Spleen (tissue), 11 donors: ENCODE measurements at regions not wholly inside any gene's neighbourhood (a gene's known extent, or its start where the extent isn't known, plus 50 kb on each side); places are given as distances from the start of the nearest gene placed in this dataset.

Source experiments
- DNase-seq: peaks from one replicate; pipeline ENCODE4 v3.0.0-alpha.2; 2020
- H3K27ac ChIP-seq, 8 donors: fragments of 200-600 bp; sonication (generic) in 7 of 8; 1 replicate in 4 of 8; 2 replicates in 4 of 8; pipeline versions ENCODE4 v1.5.0 to v1.8.0; 2016 to 2021; ENCODE audit warnings: inconsistent platforms in 4 of 8, mild to moderate bottlenecking in 4 of 8, moderate library complexity in 1 of 8
- H3K27me3 ChIP-seq, 7 donors: fragments of 200-600 bp; sonication (generic) in 6 of 7; replicated peaks in 1 of 7; 1 replicate in 4 of 7; 2 replicates in 3 of 7; pipeline versions ENCODE4 v1.5.0 to v1.8.0; 2016 to 2021; ENCODE audit warnings: inconsistent platforms in 3 of 7, mild to moderate bottlenecking in 1 of 7
- H3K36me3 ChIP-seq, 6 donors: fragments of 200-600 bp; sonication (generic) in 5 of 6; 1 replicate in 4 of 6; 2 replicates in 2 of 6; pipeline versions ENCODE4 v1.5.0 to v1.8.0; 2016 to 2021; ENCODE audit warnings: inconsistent platforms in 2 of 6
- H3K4me1 ChIP-seq, 6 donors: fragments of 200-600 bp; sonication (generic) in 5 of 6; 1 replicate in 3 of 6; 2 replicates in 3 of 6; pipeline versions ENCODE4 v1.5.0 to v1.8.0; 2016 to 2021; ENCODE audit warnings: inconsistent platforms in 3 of 6
- H3K4me3 ChIP-seq, 8 donors: fragments of 200-600 bp; sonication (generic) in 7 of 8; 1 replicate in 4 of 8; 2 replicates in 4 of 8; pipeline versions ENCODE4 v1.5.0 to v1.8.0; 2016 to 2021; ENCODE audit warnings: inconsistent platforms in 4 of 8, mild to moderate bottlenecking in 4 of 8, moderate library complexity in 2 of 8
- H3K9me3 ChIP-seq, 8 donors: fragments of 200-600 bp; sonication (generic) in 7 of 8; 1 replicate in 4 of 8; 2 replicates in 4 of 8; pipeline versions ENCODE4 v1.5.0 to v1.8.0; 2016 to 2021; ENCODE audit warnings: inconsistent platforms in 4 of 8
- CTCF ChIP-seq, 11 experiments: fragments of 200-600 bp in 7 of 11; fragments of 450-650 bp in 4 of 11; sonication (generic) in 4 of 11; IDR thresholded peaks in 8 of 11; conservative IDR thresholded peaks in 3 of 11; 1 replicate in 7 of 11; 2 replicates in 4 of 11; pipeline versions ENCODE4 v1.4.0 to v1.8.0; 2016 to 2021; ENCODE audit warnings: antibody characterized with exemption in 11 of 11, inconsistent platforms in 4 of 11, mild to moderate bottlenecking in 1 of 11
- POLR2A ChIP-seq, 3 donors: fragments of 450-650 bp; IDR thresholded peaks; one replicate each; pipeline ENCODE4 v1.5.1; 2017; ENCODE audit warnings: antibody characterized with exemption in 3 of 3, mild to moderate bottlenecking in 1 of 3
- POLR2AphosphoS5 ChIP-seq, 3 donors: sonication (generic); formaldehyde crosslinking; IDR thresholded peaks; one replicate each; pipeline ENCODE4 v1.5.1; 2017; ENCODE audit warnings: antibody characterized with exemption in 3 of 3
- WGBS, 5 donors: extraction: QIAGEN DNeasy Blood & Tissue Kit in 3 of 5; methylation state at CpG; one replicate each; pipeline versions ENCODE4 v1.1.5 to v1.1.7; 2013 to 2018; 5-methylcytosine and 5-hydroxymethylcytosine counted together
- intact Hi-C: fragments of 100-400 bp; cut with DNase I; formaldehyde crosslinking; loops from one replicate; pipeline ENCODE4 v1.15.0; 2023; ENCODE audit warnings: low total_unique reads
- donor health status: healthy with polysubstance abuse.
- donor health status: DM: no; HTN: no; CAD: no; lungs with moderate emphysema.
- donor health status: DM: no; HTN: no; CAD: no.
- donor health status: Bipolar disorder and iron deficiency.
- donor health status: healthy.
- donor health status: DM: no; HTN: no; CAD: no.
- donor health status: DM: yes; HTN: yes; CAD: no.

- Histone ChIP-seq H3K9me3 (no peaks in the 10 kb centered on the region), H3K27me3 (no peaks in the 10 kb centered on the region), H3K36me3 (no peaks in the 10 kb centered on the region), H3K27ac (no peak overlapping the region), H3K4me1 (peaks cover 0 to 4% (median 0%) of the 10 kb centered on the region in 6 donors), H3K4me3 (no peak overlapping the region)
- intact Hi-C loops, result no loop called here
- DNase-seq, result no peak
- TF ChIP-seq CTCF (IDR thresholded peaks at IDR 0.05 in 8 of 11, conservative IDR thresholded peaks at IDR 0.05 in 3 of 11), result no peak
- no peak for TF ChIP-seq POLR2A (IDR thresholded peaks at IDR 0.05)
- TF ChIP-seq POLR2AphosphoS5 (IDR thresholded peaks at IDR 0.05), result no peak
- 77 to 84% (median 79%) methylated on average over 9 of the region's 9 CpGs for WGBS, 5 donors
Measured at GRCh38 chr1:117681093-117681900, 75.4 kb downstream of the TENT5C start.

- H3K4me1 ChIP-seq, result peaks cover 0 to 4% (median 0%) of the 10 kb centered on the region in 6 donors
- intact Hi-C loops, result no loop called here
- H3K27me3 ChIP-seq, result no peaks in the 10 kb centered on the region
- WGBS, 5 donors, result 80 to 93% (median 91%) methylated on average over 3 of the region's 3 CpGs
- TF ChIP-seq POLR2A (IDR thresholded peaks at IDR 0.05) (no peak), CTCF (IDR thresholded peaks at IDR 0.05 in 8 of 11, conservative IDR thresholded peaks at IDR 0.05 in 3 of 11) (no peak), POLR2AphosphoS5 (IDR thresholded peaks at IDR 0.05) (no peak)
- no peak overlapping the region for H3K27ac ChIP-seq
- no peaks in the 10 kb centered on the region for H3K36me3 ChIP-seq
- H3K9me3 ChIP-seq, result no peaks in the 10 kb centered on the region
- H3K4me3 ChIP-seq, result no peak overlapping the region
- DNase-seq, result no peak
Measured at GRCh38 chr1:117681901-117682250, 76.0 kb downstream of the TENT5C start.

GRCh38 chr1:117682372-117682771 is 76.5 kb downstream of the TENT5C start:
- 83 to 97% (median 88%) methylated on average over 2 to 4 of the region's 4 CpGs for WGBS, 5 donors
- Histone ChIP-seq H3K27me3 (no peaks in the 10 kb centered on the region), H3K36me3 (no peaks in the 10 kb centered on the region), H3K27ac (no peak overlapping the region), H3K9me3 (no peaks in the 10 kb centered on the region), H3K4me3 (no peak overlapping the region), H3K4me1 (peaks cover 0 to 4% (median 0%) of the 10 kb centered on the region in 6 donors)
- no peak for TF ChIP-seq POLR2A (IDR thresholded peaks at IDR 0.05)
- TF ChIP-seq POLR2AphosphoS5 (IDR thresholded peaks at IDR 0.05), result no peak
- TF ChIP-seq CTCF (IDR thresholded peaks at IDR 0.05 in 8 of 11, conservative IDR thresholded peaks at IDR 0.05 in 3 of 11), result no peak
- DNase-seq, result no peak
- intact Hi-C loops, result no loop called here

GRCh38 chr1:117683571-117684285 is 77.9 kb downstream of the TENT5C start:
- intact Hi-C loops, result no loop called here
- Histone ChIP-seq H3K36me3 (no peaks in the 10 kb centered on the region), H3K4me3 (no peak overlapping the region), H3K4me1 (peaks cover 0 to 4% (median 0%) of the 10 kb centered on the region in 6 donors), H3K9me3 (no peaks in the 10 kb centered on the region), H3K27me3 (no peaks in the 10 kb centered on the region), H3K27ac (no peak overlapping the region)
- WGBS, 5 donors, result 80 to 94% (median 90%) methylated on average over 6 of the region's 6 CpGs
- TF ChIP-seq POLR2AphosphoS5 (IDR thresholded peaks at IDR 0.05) (no peak), CTCF (IDR thresholded peaks at IDR 0.05 in 8 of 11, conservative IDR thresholded peaks at IDR 0.05 in 3 of 11) (no peak), POLR2A (IDR thresholded peaks at IDR 0.05) (no peak)
- no peak for DNase-seq
